Stimulated activated CD4-positive, alpha-beta T cell treated with anti-CD3 and anti-CD28 coated beads, Interleukin-1b, Interleukin-23, amount 100 ng/mL, for 48 hours (primary cell): ENCODE measurements at regions not wholly inside any gene's neighbourhood (a gene's known extent, or its start where the extent isn't known, plus 50 kb on each side); places are given as distances from the start of the nearest gene placed in this dataset.
"Not testable (repeated sequence)": the region's sequence is repeated elsewhere in the genome, so short reads cannot be mapped to it uniquely, and the experiment has no call there.

Experiments used
- DNase-seq: peaks from one replicate; pipeline ENCODE4 v3.0.0-alpha.2; 2020

DNA sequence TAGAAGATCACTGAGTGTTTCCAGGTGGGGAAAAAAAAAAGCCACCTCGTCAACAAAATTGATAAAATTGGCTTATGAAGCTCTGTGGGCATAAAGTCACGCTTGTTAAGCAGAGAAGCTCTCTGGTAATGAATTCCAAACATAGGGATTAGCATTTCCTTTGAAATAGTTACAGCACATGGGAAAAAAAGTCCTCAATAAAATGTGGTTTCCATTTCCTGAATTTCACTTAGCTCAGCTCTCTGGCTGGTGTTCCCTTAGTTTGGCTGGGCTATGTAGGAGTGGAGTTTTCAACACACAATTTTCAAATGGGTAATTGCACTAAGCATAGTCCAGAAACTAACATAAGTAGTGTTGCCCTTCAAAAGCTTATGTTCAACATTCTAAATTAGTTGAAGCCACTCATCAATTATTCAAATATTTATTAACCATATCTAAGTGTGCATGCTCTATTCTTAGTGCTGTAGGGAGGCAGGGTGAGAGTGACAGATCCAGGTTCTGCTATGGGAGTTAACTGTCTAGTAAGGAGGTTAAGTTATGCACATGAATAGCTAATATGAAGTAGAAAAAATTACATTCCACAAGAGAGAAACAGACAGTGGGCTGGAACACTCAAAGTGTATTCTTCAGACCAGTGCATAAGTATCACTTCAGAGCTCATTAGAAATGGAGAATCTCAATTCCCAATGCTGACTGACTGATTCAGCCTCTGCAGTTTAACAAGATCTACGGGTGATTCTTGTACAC is 445.7 kb downstream of the SMARCA1 start:
- DNase-seq: no peak

DNA sequence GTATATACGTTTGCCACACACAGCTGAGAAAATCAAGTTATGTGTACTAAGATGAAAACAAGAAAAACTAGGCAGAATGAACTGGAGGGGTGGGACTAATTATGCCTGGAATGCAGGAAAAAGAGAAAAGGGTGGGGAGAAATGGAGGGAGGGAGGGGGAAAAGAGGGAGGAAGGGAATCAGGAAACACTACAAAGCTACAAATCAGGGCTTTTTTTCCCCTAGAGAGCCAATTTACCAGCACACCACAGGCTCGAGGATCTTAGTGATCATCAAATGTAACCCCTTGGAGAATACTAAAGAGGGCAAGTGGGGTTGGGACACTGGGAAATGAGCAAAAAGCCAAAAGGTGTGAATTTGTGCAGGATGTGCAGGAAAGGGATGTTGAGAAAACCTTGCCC is 451.9 kb downstream of the SMARCA1 start:
- DNase-seq: no peak

DNA sequence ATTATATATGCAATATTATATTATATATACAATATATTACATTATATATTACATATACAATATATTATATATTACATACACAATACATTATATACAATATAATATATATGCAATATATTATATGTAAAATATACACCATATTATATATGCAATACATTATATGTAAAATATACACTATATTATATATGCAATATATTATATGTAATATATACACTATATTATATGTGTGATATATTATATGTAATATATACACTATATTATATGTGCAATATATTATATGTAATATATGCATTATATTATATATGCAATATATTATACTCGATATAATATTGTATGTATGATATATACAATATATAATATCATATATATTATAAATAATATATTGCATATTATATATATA is 457.4 kb downstream of the SMARCA1 start:
- DNase-seq: no peak

DNA sequence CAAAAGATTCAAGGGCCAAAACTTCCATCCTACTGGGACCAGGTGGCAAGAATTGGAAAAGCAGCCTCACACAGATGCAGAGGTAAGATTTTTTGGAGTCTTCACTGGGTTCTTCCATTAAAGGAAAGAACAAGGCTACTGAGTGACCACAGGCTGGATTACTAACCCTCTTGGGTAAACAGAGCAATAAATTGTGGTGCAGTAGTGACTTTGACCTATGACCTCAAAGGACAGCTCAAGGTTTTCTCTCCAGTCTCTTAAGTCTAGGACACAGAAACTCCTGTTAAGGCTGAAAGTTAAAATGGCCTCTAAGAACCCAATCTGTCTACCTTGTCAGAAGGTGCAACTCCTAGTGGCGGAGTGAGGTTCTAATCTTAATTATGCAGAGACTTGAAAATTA is 464.9 kb downstream of the SMARCA1 start:
- DNase-seq: no peak

DNA sequence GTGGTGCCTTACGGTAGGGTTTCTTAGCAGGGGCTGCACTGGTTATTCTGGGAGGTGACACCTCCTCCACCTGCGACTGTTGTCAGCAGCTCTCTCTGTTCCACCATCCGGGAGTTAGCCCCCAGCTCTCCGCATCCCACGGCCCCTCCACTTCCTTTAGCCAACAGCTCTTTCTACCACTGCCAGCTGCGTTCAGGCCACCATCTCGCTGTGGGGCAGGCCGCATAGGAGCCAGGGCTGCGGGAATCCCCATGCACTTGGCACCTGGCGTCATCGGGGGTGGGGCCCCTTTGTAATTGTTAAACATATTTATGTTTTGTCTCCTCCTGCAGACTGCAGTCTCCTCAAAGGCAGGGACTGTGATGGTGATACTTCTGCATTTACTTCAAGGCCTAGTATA is 480.2 kb downstream of the SMARCA1 start:
- no peak for DNase-seq

DNA sequence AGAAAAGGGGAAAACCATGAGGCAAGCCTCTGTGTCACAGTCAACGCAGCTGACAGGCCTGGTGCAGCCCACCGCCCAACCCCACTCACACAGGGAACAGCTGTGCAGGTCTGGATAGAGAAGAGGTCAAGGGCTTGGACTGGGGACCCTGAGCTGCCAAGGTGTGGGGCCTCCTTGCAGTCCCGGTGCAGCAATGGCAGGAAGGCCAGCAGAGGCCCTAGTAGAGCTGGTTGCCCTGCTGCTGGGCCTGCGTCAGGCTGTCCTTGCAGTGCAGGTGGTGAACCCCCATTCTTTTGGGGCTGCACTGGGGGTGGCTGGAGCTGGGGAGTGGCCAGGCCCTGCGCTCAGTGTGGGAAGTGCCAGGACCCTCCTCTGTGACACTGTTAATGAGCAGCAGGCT is 482.0 kb downstream of the SMARCA1 start:
- DNase-seq: no peak

DNA sequence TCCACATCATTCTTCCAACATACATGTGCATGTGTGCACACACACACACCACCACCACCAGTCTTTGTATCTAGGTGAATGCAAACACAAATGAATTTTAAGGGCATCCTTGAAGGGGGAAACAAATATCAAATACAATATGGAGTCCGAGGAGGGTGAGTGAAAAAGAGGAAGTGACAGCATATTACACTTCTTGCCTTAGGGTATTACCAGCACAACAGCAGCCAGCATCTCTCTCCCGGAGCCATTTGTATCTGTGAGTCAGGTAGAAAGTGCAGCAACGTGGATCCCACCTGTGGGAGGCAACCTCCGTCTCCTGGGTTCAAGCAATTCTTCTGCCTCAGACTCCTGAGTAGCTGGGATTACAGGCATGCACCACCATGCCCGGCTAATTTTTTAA is 483.2 kb downstream of the SMARCA1 start:
- DNase-seq: no peak

DNA sequence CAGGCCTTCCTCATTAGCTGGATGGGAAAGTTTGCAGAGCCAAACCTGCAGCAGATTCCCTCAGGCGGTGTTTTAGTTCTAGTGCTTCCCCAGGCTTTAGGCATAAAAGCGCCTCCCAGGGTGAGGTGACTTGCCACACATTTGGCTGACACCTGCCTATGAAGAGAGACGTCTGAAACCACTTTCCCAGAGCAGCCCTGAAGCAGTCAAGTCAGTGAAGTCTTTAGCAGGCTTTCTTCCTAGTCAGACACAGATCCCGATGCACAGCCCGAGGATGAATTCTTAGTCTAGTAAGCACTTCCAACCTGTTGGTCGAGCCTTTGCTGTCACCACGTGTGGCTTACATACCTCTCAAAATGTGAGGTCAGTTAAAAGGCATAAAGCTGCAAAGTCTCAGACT is 484.1 kb downstream of the SMARCA1 start:
- no peak for DNase-seq

DNA sequence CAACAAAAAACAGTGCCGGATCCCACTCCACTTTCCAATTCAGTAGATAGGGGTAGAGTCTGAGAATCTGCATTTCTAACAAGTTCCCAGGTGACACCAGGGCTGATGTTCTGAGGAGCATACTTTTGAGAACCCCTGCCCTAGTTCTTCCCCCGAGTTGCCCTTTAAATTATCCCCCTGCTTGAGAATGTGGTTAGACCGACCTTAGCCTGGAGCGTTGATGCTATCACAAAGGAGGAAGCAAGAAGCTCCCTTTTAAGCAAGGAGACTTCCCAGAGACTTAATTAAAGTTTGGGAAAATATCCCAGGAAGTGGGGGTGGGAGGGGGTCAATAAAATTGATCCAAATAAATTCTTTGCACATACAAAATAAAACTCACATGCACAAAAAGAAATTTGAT is 485.9 kb downstream of the SMARCA1 start:
- DNase-seq: no peak

DNA sequence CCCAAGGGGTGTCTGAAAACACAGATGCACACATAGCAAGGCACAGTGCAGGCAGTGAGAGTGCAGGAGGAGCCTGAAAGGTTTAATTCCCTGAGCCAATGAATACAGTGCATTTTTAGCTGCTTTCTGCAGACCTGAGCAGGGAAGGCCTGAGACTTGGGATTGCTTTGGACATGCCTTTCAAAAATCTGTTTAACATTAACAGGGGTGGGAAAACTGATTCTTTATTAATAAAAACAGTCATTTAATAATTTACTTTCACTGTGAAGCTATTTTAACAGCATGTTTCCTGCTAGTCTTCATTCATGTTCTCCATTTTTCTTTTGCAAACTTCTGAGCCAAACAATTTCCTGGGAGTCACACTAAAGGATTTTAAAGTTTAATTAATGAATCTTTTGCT is 488.1 kb downstream of the SMARCA1 start:
- no peak for DNase-seq

DNA sequence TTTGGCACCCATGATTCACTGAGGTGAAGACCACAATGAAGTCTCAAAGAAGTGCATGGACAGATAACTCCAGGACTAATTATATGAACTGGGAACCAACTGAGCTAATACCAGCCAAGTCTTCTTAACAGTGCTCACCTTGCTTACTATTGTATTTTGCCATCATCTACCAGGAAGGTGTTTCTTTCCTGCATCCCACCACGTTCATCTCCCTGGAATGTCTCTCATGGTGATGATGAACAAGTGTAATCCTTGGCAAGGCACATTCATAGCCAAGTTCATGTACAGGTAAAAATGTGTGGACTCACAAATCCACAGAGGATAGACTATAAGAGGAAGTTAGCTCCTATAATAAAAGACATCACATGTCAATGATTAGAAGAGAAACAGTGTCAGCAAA is 489.1 kb downstream of the SMARCA1 start:
- no peak for DNase-seq

DNA sequence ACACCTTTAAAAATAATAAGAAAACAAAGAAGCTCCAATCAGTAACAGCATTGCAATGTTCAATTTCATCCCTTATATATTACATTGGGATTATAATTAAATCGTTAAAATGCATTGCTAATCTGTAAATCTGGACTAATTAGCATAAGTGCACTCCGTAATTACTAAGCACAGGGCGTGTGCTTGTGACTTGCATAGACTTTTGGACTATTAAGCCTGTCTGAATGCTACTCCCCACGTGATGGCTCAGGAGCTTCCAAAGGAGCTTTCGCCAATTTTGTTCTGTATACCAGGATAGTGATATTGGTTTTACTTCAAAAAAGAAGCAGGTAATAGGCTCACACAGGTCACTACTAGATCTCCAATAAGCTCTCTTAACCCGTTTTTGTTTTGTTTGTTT is 497.1 kb downstream of the SMARCA1 start:
- DNase-seq: no peak

DNA sequence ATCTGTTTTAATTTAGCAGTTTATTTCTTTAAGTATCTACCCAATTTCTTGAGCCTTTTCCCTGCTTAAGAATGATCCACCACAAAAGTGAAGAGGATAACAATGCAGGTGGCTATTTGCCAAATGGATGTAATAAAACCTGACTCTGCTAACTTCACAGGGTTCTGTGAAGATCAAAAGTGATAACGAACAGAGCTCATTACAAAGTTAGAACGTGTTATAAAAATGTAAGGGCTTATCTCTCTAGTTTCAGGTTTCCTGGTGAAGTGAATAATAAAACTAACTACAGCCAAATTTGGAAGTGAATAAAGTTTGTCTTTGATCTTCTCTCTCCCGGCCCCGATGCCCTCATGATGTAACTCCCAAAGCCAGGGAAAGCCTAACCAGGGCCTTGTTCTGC is 497.9 kb downstream of the SMARCA1 start:
- no peak for DNase-seq

DNA sequence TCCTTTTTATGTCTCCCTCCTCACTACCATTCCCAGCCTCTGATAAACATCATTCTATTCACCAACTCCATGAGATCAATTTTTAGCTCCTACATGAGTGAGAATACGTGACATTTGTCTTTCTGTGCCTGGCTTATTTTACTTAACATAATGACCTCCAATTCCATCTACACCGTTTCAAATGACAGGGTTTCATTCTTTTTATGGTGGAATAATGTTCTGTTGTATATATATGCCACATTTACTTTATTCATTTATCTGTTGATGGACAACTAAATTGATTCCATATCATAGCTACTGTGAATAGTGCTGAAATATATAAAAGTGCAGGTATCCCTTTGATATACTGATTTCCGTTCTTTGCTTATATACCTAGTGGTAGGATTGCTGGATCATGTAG is 503.9 kb downstream of the SMARCA1 start:
- DNase-seq: no peak

DNA sequence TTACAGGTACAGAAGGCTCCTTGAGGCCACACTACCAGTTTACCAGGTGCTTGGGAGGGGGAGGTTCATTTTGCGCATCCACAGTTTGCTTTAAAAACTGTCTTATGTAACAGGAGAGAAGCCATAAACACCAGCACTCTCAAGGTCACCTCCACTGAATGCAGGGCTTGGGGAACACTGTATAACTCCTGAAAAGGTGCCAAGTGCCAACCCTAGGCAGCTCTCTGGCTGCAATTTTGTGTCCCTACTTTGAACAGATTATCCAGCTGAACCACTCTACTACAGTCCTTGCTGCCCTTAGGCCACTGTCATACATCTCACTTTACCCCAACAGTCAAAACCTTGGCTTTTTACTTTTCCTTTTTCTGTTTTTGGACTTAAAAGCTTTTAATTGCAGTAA is 507.9 kb downstream of the SMARCA1 start:
- DNase-seq: no peak

DNA sequence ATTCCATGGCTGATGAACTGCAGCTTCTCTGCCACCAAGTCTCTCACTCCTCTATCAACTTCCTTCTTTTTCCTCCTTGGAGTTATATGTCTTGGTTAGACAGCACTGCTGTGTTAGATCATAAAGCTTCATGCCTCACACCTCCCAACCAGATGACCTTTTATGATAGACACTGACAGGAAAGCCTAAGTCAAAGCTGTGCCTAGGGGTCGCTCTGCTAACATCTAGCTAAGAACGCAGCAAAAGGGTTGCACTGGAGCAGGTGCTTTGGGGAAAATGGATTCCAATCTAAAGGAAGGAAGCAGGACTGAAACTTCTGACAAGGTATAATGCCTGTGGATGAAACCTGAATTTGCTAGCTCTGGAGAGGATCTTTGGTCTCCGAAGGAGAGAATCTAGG is 509.7 kb downstream of the SMARCA1 start:
- DNase-seq: no peak

DNA sequence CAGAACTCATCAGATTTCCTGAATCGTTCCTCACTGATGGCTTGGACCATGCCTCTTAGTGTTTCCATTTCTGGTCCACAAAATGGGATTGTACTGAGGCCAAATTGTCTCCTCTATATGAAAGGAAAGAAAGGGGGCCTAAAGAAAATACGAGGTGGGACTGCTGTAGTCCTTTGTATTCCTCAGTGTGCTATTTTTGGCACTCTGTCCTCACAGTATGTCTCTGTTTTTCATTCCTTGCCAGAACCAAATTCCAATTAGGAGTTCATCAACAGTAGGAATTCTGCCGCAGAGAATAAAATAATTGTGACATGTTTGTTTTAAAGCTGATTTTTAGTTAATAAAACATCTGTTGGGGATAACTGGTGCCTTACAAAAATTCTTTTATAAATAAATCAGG is 515.7 kb downstream of the SMARCA1 start:
- DNase-seq: no peak

DNA sequence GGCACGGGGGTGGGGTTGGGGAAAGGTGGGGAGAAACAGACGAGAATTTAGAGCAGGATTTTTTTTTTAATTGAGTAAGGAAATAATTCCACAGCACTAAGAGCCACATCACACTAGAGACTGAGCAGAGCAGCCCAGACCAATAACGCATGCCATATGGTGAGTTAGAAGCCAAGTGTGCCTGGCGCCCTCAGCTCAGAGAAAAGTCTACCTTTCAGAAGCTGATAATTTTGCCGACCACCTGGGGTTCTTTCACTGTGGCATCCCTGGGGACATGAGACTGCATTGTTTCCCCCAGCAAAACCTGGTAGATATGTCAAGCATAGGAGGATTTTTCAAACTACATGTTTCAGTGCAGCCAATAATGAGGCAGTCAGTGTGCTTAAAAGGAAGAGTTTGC is 516.8 kb downstream of the SMARCA1 start:
- DNase-seq: no peak

DNA sequence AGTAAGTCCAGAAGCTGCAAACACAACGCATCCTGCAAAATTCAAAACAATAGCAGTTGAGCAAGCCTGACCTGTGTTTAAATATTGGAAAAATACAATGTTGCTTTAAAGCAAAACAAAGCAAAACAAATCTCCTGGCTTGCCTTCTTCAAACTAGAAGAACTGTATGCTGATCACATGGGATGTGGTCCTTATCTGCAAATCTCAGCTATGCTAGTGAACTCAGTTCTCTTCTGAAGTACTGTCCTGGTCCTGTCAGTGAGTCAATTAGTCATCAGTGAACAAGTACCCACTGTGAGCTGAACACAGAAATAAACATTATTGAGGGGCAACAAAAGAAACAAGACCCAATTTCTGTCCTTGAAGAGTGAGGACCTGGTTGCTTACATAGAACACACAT is 522.5 kb downstream of the SMARCA1 start:
- DNase-seq: no peak

DNA sequence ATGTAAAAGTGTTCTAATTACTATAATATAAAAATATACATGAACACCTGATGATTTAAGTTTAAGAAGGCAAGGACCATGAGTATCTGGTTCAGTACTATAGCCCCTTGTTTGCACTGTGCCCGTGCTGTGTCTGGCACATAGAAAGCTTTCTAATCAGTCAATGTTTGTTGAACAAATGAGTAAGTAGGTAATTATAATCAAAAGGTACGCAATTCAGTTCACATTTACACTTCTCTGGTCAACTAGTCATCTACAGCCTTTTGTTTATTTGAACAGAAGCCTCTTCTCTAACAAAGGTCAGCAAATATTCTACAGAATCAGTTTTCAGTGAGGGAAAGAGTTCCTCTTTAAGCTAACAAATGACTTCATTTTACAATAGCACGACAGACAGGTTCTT is 523.3 kb downstream of the SMARCA1 start:
- no peak for DNase-seq

DNA sequence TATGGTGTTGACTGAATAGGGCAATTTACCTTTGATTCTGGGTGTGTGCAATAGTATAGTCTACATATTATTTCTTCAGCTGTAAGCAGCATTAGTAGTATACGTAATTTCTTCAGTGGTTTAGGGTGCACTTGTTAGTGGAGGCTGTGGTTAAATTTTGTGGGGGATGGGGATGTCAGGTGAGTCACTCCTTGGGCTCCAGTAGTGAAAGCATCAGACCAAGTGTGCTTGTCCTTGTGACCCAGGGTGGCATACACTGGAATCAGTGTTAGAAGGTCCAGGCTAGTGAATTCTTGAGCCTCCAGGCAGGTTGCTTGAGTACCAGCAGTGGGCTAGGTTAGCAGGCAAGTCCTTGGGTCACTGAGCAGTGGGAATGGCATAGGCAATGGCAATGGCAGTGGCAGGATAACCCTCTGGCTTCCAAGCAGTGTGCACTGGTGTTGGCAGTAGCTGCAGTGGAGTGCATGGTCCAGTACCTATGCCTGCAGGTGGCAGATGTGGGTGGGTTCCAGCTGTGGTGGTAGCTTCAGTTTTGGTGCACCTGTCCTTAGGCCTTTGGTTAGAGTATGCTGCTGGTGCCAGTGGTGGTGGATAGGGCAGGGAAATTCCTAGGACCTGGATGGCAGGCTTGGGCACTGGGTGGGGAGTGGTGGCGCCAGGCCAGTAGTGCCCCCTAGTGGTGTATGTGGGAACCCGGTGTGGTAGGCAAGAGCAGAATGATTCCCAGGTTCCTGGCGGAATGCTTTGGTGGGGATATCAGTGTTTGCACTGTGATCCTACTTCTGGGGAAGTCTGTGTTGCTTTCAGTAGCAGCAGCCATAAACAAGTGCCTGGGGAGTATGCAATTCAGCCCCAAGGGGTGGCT is 531.0 kb downstream of the SMARCA1 start:
- no peak for DNase-seq

DNA sequence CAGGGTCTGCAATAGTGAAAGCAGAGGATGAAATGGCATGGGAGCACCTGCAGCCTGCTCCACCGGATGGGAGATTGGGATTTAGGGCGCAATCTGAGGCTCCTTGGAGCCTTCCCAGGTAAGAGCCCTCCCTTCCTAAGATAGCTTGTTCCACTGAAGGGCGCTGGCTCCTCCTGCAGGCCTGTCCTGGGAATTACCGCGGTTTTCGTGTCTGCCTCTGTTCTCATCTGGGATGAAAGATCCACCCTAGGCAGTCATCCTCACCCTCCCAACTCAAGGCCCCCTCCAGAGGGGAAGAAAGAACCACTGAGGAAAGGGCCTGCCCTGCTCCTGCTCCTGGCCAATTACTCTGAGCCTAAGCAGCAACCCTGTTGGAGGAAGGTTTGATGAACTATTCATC is 547.5 kb downstream of the SMARCA1 start:
- no peak for DNase-seq

DNA sequence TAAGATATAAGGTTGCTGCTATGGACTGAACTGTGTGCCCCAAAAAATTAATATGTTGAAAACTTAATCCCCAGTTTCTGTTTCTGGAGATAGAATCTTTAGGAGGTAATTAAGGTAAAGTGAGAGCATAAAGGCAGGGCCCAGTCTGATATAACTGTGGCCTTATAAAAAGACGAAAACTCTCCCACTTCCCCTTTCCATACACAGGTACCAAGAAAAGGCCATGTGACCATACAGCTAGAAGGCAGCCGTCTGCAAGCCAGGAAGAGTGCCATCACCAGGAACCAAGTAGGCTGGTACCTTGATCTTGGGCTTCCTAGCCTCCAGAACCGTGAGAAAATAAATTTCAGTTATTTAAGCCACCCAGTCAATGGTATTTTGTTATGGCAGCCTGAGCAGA is 550.3 kb downstream of the SMARCA1 start:
- DNase-seq: no peak

DNA sequence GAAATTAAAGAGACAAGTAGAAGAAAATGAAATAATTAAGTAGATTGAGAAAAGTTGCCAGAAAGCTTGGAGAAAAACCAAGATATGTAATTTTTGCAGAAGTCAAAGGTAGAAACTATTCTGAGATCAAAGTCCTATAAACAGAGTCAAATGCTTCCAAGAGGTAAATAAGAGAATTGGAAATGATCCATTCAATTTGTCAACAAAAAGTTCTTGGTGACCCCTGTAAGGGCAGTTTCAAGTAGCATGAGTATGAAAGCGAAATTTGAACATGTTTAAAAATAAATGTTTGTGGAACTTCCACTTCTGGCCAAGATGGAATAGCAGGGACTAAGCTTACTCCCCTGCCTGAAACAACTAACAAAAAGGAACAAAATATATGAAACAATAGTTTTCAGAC is 562.0 kb downstream of the SMARCA1 start:
- DNase-seq: no peak

DNA sequence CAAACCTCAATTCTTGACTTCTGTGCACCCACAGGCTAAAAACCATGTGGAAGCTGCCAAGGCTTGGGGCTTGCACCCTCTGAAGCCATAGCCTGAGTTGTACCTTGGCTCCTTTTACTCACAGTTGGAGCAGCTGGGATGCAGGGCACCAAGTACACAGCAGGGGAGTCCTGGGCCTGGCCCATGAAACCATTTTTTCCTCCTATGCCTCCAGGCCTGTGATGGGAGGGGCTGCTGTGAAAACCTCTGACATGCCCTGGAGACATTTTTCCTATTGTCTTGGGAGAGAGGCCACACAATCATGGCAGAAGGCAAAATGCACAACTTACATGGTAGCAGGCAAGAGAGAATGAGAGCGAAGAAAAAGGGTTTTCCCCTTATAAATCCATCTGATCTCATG is 568.6 kb downstream of the SMARCA1 start:
- not testable (repeated sequence) for DNase-seq
